ENCODE measurements at regions not wholly inside any gene's neighbourhood (a gene's known extent, or its start where the extent isn't known, plus 50 kb on each side); places are given as distances from the start of the nearest gene placed in this dataset.

DNA sequence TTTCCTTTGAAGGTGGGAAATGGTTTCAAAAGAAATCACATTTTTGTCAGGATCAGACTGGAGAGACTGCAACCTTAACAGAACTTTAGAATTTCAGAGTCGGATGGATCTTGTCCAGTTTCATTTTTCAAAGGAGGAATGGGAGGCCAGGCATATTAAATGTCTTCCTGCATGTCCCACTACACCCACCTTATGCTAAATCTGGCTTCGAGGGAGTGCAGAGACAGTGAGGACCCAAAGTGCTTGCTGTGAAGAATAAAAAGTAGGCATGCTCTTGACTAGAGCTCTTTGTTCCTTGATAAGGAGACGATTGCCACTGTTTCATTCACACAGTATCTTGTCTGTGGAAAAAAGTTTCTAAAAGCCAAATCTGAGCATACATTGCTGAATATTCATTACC lies 197.6 kb downstream of the SLC4A3 start:
- Histone ChIP-seq H3K4me1 (ENCODE audit: insufficient read depth, low read length) (no peaks in the 10 kb centered on the region), H3K36me3 (ENCODE audit: insufficient read depth, low read length) (no peaks in the 10 kb centered on the region), H3K9me3 (ENCODE audit: control insufficient read depth in 1 of 2, insufficient read depth in 1 of 2, low read length in 2 of 2) (no peaks in the 10 kb centered on the region), H3K27ac (ENCODE audit: low read depth in 1 of 2, low read length in 2 of 2) (no peak overlapping the region), H3K4me3 (ENCODE audit: low read length) (no peak overlapping the region), H3K27me3 (ENCODE audit: control insufficient read depth in 1 of 2, insufficient read depth in 2 of 2, low read length in 2 of 2) (peaks cover 0 to 4% of the 10 kb centered on the region in 2 experiments)
- intact Hi-C loops (cut with DNase I, micrococcal nuclease) = no loop called here
- H3K27me3 Mint-ChIP-seq = peaks cover 26% of the 10 kb centered on the region
- ATAC-seq (ENCODE audit: poor library complexity) (no peak), DNase-seq (no peak)
- no peak overlapping the region for H3K27ac Mint-ChIP-seq
- H3K4me3 Mint-ChIP-seq = no peak overlapping the region
- H3K4me1 Mint-ChIP-seq (ENCODE audit: low read depth) = no peaks in the 10 kb centered on the region
- ChIA-PET CTCF (no interaction called here), POLR2A (no interaction called here)
- H3K36me3 Mint-ChIP-seq (ENCODE audit: low read depth) = no peaks in the 10 kb centered on the region
- TF ChIP-seq, protein P1, sequence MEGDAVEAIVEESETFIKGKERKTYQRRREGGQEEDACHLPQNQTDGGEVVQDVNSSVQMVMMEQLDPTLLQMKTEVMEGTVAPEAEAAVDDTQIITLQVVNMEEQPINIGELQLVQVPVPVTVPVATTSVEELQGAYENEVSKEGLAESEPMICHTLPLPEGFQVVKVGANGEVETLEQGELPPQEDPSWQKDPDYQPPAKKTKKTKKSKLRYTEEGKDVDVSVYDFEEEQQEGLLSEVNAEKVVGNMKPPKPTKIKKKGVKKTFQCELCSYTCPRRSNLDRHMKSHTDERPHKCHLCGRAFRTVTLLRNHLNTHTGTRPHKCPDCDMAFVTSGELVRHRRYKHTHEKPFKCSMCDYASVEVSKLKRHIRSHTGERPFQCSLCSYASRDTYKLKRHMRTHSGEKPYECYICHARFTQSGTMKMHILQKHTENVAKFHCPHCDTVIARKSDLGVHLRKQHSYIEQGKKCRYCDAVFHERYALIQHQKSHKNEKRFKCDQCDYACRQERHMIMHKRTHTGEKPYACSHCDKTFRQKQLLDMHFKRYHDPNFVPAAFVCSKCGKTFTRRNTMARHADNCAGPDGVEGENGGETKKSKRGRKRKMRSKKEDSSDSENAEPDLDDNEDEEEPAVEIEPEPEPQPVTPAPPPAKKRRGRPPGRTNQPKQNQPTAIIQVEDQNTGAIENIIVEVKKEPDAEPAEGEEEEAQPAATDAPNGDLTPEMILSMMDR (IDR thresholded peaks at IDR 0.05) = no peak
- H3K9me3 Mint-ChIP-seq = no peaks in the 10 kb centered on the region

DNA sequence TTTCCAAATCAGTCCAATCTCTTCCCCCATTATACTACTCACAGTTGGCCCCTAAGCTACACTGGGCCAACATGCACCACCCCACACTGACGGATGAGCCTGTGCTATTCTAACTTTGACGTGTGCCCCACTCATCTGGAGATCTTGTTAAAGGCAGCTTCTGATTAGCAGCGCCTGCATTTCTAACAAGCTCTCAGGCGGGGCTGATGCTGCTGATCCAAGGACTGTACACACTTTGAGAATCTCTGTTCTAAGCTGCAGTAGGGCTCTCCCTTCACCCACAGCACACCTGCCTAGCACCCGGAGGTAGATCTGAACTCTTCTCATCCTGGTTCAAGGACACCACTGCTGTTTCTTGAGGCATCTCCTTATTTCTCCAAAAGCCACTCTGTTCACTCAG lies 200.7 kb downstream of the SLC4A3 start:
- H3K4me3 Mint-ChIP-seq = no peak overlapping the region

DNA sequence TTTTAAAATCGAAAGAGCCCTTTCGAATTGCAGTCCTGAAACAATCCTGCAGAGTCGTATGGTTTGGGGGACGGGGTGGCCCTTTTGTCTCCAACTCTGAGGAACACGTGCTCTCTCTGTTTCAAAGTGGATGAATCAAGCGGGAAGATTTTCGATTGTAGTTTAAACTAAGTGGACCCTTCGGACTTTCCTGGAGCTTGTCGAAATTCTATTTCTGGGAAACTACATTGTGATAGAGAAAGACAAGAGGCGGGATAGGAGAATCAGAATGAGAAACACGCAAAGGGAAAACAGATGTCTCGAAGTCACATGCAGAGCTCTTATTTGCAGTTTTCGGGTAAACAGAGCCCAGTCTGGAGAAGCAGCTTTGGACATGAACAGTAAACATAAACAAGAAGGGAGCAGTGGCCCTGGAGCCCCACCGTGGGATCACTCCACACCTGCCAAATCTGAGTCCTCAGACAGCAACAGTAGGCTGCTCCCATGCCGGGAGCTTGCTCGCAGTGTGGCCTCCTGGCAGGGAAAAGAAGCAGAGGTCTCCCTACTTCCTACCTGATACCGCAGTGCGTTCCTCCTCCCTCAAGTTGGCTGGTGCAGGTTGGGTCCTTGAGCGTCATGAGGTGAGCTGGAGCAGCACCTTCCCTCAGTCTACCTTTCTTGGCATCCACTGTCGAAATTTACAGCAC lies 202.4 kb downstream of the SLC4A3 start:
- intact Hi-C loops (cut with DNase I, micrococcal nuclease) = no loop called here
- H3K36me3 Mint-ChIP-seq (ENCODE audit: low read depth) = no peaks in the 10 kb centered on the region
- H3K27ac Mint-ChIP-seq = no peak overlapping the region
- no peaks in the 10 kb centered on the region for H3K9me3 Mint-ChIP-seq
- H3K4me1 Mint-ChIP-seq (ENCODE audit: low read depth) = no peaks in the 10 kb centered on the region
- H3K4me3 Mint-ChIP-seq = no peak overlapping the region
- DNase-seq (no peak), ATAC-seq (ENCODE audit: poor library complexity) (no peak)
- TF ChIP-seq, protein P1 (IDR thresholded peaks at IDR 0.05) = no peak
- H3K9me3 ChIP-seq (ENCODE audit: control insufficient read depth in 1 of 2, insufficient read depth in 1 of 2, low read length in 2 of 2) = no peaks in the 10 kb centered on the region
- no peaks in the 10 kb centered on the region for H3K27me3 ChIP-seq (ENCODE audit: control insufficient read depth in 1 of 2, insufficient read depth in 2 of 2, low read length in 2 of 2)
- H3K27ac ChIP-seq (ENCODE audit: low read depth in 1 of 2, low read length in 2 of 2) = no peak overlapping the region
- no peaks in the 10 kb centered on the region for H3K36me3 ChIP-seq (ENCODE audit: insufficient read depth, low read length)
- H3K4me3 ChIP-seq (ENCODE audit: low read length) = no peak overlapping the region
- no peaks in the 10 kb centered on the region for H3K4me1 ChIP-seq (ENCODE audit: insufficient read depth, low read length)
- ChIA-PET CTCF (no interaction called here), POLR2A (no interaction called here)
- H3K27me3 Mint-ChIP-seq = peaks cover 7% of the 10 kb centered on the region

More for the DNA sequence above, 200.7 kb downstream of the SLC4A3 start:
- H3K4me3 ChIP-seq (ENCODE audit: low read length) = no peak overlapping the region
- H3K36me3 ChIP-seq (ENCODE audit: insufficient read depth, low read length) = no peaks in the 10 kb centered on the region
- Mint-ChIP-seq H3K36me3 (ENCODE audit: low read depth) (no peaks in the 10 kb centered on the region), H3K4me1 (ENCODE audit: low read depth) (no peaks in the 10 kb centered on the region), H3K27me3 (peaks cover 17% of the 10 kb centered on the region), H3K9me3 (no peaks in the 10 kb centered on the region), H3K27ac (no peak overlapping the region)
- H3K27me3 ChIP-seq (ENCODE audit: control insufficient read depth in 1 of 2, insufficient read depth in 2 of 2, low read length in 2 of 2) = no peaks in the 10 kb centered on the region
- POLR2A ChIA-PET = no interaction called here
- H3K9me3 ChIP-seq (ENCODE audit: control insufficient read depth in 1 of 2, insufficient read depth in 1 of 2, low read length in 2 of 2) = no peaks in the 10 kb centered on the region
- H3K27ac ChIP-seq (ENCODE audit: low read depth in 1 of 2, low read length in 2 of 2) = no peak overlapping the region
- DNase-seq (no peak), ATAC-seq (ENCODE audit: poor library complexity) (no peak)
- TF ChIP-seq, protein P1 (IDR thresholded peaks at IDR 0.05) = no peak
- CTCF ChIA-PET = no interaction called here
- intact Hi-C loops (cut with DNase I, micrococcal nuclease) = no loop called here
- no peaks in the 10 kb centered on the region for H3K4me1 ChIP-seq (ENCODE audit: insufficient read depth, low read length)
